ENCODE measurements at regions not wholly inside any gene's neighbourhood (a gene's known extent, or its start where the extent isn't known, plus 50 kb on each side); places are given as distances from the start of the nearest gene placed in this dataset.

DNA sequence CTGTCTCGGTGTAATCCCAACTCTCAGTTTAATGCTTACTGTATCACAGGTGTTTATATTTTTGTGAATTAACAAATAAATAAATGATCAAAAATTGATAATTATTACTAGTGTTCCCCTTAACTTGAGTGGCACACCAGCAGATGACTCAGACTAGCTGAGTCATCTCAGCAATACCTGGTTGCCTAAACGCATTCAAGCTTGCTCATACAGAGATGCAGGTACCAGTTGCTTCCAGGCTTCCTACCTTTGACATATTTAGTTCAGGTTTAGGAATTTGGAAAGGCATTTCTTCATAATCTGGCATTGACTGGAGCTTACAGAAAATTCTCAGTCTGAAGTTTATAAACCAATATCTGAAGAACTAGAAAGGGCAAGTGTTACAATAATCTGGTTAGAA is 78.9 kb upstream of the LMO4 start:
- TF ChIP-seq, protein P1, sequence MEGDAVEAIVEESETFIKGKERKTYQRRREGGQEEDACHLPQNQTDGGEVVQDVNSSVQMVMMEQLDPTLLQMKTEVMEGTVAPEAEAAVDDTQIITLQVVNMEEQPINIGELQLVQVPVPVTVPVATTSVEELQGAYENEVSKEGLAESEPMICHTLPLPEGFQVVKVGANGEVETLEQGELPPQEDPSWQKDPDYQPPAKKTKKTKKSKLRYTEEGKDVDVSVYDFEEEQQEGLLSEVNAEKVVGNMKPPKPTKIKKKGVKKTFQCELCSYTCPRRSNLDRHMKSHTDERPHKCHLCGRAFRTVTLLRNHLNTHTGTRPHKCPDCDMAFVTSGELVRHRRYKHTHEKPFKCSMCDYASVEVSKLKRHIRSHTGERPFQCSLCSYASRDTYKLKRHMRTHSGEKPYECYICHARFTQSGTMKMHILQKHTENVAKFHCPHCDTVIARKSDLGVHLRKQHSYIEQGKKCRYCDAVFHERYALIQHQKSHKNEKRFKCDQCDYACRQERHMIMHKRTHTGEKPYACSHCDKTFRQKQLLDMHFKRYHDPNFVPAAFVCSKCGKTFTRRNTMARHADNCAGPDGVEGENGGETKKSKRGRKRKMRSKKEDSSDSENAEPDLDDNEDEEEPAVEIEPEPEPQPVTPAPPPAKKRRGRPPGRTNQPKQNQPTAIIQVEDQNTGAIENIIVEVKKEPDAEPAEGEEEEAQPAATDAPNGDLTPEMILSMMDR (IDR thresholded peaks at IDR 0.05): no peak
- H3K27ac ChIP-seq: no peak overlapping the region
- intact Hi-C loops (cut with DNase I): no loop called here
- no peaks in the 10 kb centered on the region for H3K9me3 ChIP-seq
- H3K9ac ChIP-seq (ENCODE audit: low read depth in 2 of 2, low read length in 2 of 2): no peak overlapping the region
- H3K36me3 ChIP-seq: no peaks in the 10 kb centered on the region
- no peak for DNase-seq
- no peak overlapping the region for H3K4me3 ChIP-seq
- H3K4me1 ChIP-seq: no peaks in the 10 kb centered on the region
- H3K27me3 ChIP-seq: no peaks in the 10 kb centered on the region

DNA sequence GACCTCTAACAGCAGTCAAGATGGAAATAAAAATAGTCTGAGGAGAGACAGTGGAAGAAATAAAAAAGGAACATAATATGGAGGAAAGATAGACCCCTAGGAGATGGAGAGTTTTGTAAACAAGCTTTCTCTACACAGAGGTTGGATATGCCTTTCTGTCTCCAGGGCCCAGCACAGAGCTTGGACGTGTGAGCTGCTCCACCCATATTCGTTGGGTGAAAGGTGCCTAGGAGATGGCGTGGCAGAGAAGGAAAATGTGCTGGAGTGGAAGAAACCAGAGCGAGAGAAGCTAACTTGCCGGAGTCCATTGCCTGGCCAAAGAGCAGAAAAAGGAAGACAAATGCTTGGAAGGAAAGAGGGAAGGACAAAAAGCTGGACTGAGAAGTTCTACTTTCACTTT is 78.3 kb upstream of the LMO4 start:
- no peaks in the 10 kb centered on the region for H3K4me1 ChIP-seq
- H3K27ac ChIP-seq: no peak overlapping the region
- no peaks in the 10 kb centered on the region for H3K27me3 ChIP-seq
- intact Hi-C loops (cut with DNase I): no loop called here
- no peak overlapping the region for H3K4me3 ChIP-seq
- DNase-seq: no peak
- TF ChIP-seq, protein P1 (IDR thresholded peaks at IDR 0.05): no peak
- no peaks in the 10 kb centered on the region for H3K36me3 ChIP-seq
- H3K9me3 ChIP-seq: no peaks in the 10 kb centered on the region
- no peak overlapping the region for H3K9ac ChIP-seq (ENCODE audit: low read depth in 2 of 2, low read length in 2 of 2)

DNA sequence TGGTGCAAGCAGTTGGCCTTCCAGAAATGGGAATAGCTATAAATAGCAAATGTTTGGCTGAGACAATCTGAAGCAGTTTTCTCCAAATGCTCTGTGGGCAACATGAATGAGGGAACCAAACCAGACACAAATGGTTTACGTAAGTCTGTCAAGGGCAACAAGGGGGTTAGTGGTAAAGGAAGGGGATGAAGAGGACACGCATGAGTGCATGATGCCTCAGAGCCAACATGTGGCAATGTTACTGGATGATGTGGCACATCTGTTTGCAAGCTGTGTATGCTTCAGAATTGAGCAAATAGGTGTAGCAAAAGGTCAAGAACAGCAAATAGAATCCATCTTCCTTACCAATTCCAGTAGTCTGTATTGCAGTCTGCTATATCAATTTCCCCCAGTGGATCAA is 76.3 kb upstream of the LMO4 start:
- Histone ChIP-seq H3K4me3 (no peak overlapping the region), H3K27me3 (no peaks in the 10 kb centered on the region), H3K4me1 (no peaks in the 10 kb centered on the region), H3K9me3 (no peaks in the 10 kb centered on the region), H3K9ac (ENCODE audit: low read depth in 2 of 2, low read length in 2 of 2) (no peak overlapping the region), H3K27ac (no peak overlapping the region), H3K36me3 (no peaks in the 10 kb centered on the region)
- intact Hi-C loops (cut with DNase I): no loop called here
- TF ChIP-seq, protein P1 (IDR thresholded peaks at IDR 0.05): no peak
- no peak for DNase-seq

DNA sequence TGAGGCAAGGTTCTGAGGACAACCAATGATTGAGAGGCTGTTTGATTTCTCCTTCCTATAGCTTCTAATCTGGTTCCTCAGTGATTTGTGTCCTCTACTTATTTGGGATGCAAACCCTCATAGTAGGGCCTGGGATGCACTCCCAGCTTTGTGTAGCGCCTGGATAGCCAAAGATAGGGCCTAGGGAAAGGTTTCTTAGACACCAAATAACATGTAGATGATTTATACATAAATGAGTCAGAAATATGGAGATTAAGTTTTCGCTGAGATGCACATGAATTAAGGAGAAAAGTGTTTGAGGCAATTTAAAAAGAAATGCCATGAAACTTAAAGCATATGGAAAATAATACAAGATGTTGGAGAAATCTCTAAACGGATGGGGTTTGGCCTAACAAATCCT is 66.0 kb upstream of the LMO4 start:
- DNase-seq: no peak
- H3K9me3 ChIP-seq: no peaks in the 10 kb centered on the region
- intact Hi-C loops (cut with DNase I): no loop called here
- H3K27me3 ChIP-seq: no peaks in the 10 kb centered on the region
- no peaks in the 10 kb centered on the region for H3K36me3 ChIP-seq
- H3K4me1 ChIP-seq: no peaks in the 10 kb centered on the region
- no peak overlapping the region for H3K4me3 ChIP-seq
- H3K27ac ChIP-seq: no peak overlapping the region
- no peak overlapping the region for H3K9ac ChIP-seq (ENCODE audit: low read depth in 2 of 2, low read length in 2 of 2)
- TF ChIP-seq, protein P1 (IDR thresholded peaks at IDR 0.05): no peak

DNA sequence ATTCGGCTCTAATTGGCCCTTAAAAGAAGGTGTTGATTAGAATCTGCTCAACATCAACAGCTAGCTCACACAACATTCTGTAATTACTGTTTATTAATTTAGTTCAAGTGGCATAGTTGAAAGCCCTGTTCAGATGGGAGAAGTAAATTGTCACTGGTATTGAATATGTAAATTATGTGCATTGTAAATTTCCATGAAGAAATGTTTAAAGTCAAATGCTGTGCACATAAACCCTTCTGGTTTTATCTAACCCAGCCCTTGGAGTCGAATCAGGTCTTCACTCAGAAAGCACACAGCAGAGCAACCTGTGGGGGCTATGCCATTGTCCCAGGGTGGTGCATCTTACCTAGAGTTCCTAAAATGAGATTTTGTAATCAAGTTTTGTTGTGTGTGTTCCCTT is 65.4 kb upstream of the LMO4 start:
- intact Hi-C loops (cut with DNase I): no loop called here
- no peak for DNase-seq
- Histone ChIP-seq H3K9me3 (no peaks in the 10 kb centered on the region), H3K9ac (ENCODE audit: low read depth in 2 of 2, low read length in 2 of 2) (no peak overlapping the region), H3K4me1 (no peaks in the 10 kb centered on the region), H3K36me3 (no peaks in the 10 kb centered on the region), H3K27me3 (no peaks in the 10 kb centered on the region), H3K27ac (no peak overlapping the region), H3K4me3 (no peak overlapping the region)
- TF ChIP-seq, protein P1 (IDR thresholded peaks at IDR 0.05): no peak

DNA sequence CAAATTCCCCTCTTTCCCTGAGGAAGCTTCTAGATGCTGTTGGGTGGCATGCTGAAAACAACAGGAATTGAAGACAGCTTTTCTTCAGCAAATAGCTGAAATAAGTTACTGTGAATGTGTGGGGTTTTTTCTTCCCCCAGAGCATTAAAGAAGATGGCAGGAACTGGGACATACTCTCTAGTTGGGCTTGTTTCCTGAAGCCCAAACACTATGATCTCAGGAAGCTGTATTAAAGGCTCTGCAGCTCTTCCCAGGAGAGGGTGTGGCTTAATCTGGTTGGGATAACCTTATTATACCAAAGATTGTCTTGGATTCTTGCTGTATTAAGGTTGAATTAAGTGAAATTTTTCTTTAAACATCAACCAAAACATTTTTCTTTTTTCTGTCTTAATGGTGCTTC is 64.9 kb upstream of the LMO4 start:
- intact Hi-C loops (cut with DNase I): no loop called here
- no peaks in the 10 kb centered on the region for H3K4me1 ChIP-seq
- DNase-seq: no peak
- H3K9ac ChIP-seq (ENCODE audit: low read depth in 2 of 2, low read length in 2 of 2): no peak overlapping the region
- no peaks in the 10 kb centered on the region for H3K36me3 ChIP-seq
- no peaks in the 10 kb centered on the region for H3K27me3 ChIP-seq
- no peak overlapping the region for H3K27ac ChIP-seq
- no peaks in the 10 kb centered on the region for H3K9me3 ChIP-seq
- H3K4me3 ChIP-seq: no peak overlapping the region
- TF ChIP-seq, protein P1 (IDR thresholded peaks at IDR 0.05): no peak
